ENCODE measurements at regions not wholly inside any gene's neighbourhood (a gene's known extent, or its start where the extent isn't known, plus 50 kb on each side); places are given as distances from the start of the nearest gene placed in this dataset.

DNA sequence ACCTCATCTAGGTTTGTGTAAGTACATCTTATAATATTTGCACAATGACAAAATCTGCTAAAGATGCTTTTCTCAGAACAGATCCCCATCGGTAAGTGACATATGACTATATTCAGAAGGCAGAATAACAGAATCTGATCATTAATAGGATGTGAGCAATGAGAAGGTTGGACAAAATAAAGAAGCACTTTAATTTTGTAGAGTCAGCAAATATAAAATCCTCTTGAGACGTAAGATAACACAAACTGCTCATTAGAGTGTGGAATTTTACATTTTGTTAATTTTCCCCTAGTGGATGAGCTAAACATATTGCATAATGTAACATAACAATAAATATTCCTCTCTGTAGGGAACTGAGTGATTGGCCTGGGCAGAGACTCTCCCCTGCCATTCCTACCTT, 658.4 kb upstream of the ZP4 start:
- TF ChIP-seq, protein P1, sequence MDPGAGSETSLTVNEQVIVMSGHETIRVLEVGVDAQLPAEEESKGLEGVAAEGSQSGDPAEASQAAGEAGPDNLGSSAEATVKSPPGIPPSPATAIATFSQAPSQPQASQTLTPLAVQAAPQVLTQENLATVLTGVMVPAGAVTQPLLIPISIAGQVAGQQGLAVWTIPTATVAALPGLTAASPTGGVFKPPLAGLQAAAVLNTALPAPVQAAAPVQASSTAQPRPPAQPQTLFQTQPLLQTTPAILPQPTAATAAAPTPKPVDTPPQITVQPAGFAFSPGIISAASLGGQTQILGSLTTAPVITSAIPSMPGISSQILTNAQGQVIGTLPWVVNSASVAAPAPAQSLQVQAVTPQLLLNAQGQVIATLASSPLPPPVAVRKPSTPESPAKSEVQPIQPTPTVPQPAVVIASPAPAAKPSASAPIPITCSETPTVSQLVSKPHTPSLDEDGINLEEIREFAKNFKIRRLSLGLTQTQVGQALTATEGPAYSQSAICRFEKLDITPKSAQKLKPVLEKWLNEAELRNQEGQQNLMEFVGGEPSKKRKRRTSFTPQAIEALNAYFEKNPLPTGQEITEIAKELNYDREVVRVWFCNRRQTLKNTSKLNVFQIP (CRISPR knock-in tag; IDR thresholded peaks at IDR 0.05; ENCODE audit: borderline replicate concordance, low read depth) = no peak
- TF ChIP-seq ZFP3 (CRISPR knock-in tag; IDR thresholded peaks at IDR 0.05) (no peak), CSDC2 (CRISPR knock-in tag; IDR thresholded peaks at IDR 0.05) (no peak), TCF4 (CRISPR knock-in tag; IDR thresholded peaks at IDR 0.05; ENCODE audit: borderline replicate concordance) (no peak), ZNF565 (CRISPR knock-in tag; conservative IDR thresholded peaks at IDR 0.05; ENCODE audit: low read depth) (no peak), ZC3H10 (CRISPR knock-in tag; IDR thresholded peaks at IDR 0.05) (no peak), PATZ1 (CRISPR knock-in tag; IDR thresholded peaks at IDR 0.05; ENCODE audit: borderline replicate concordance) (no peak), ZFP30 (CRISPR knock-in tag; IDR thresholded peaks at IDR 0.05) (no peak), ZNF8 (CRISPR knock-in tag; IDR thresholded peaks at IDR 0.05) (no peak), SNAI2 (CRISPR knock-in tag; IDR thresholded peaks at IDR 0.05) (no peak), BACH2 (CRISPR knock-in tag; IDR thresholded peaks at IDR 0.05; ENCODE audit: borderline replicate concordance) (no peak), TSHZ2 (CRISPR knock-in tag; IDR thresholded peaks at IDR 0.05) (no peak)
- TF ChIP-seq, protein P2, sequence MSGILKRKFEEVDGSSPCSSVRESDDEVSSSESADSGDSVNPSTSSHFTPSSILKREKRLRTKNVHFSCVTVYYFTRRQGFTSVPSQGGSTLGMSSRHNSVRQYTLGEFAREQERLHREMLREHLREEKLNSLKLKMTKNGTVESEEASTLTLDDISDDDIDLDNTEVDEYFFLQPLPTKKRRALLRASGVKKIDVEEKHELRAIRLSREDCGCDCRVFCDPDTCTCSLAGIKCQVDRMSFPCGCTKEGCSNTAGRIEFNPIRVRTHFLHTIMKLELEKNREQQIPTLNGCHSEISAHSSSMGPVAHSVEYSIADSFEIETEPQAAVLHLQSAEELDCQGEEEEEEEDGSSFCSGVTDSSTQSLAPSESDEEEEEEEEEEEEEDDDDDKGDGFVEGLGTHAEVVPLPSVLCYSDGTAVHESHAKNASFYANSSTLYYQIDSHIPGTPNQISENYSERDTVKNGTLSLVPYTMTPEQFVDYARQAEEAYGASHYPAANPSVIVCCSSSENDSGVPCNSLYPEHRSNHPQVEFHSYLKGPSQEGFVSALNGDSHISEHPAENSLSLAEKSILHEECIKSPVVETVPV (CRISPR knock-in tag; IDR thresholded peaks at IDR 0.05) = no peak
- no peak for ATAC-seq

- TF ChIP-seq BACH2 (CRISPR knock-in tag; IDR thresholded peaks at IDR 0.05; ENCODE audit: borderline replicate concordance) (no peak), TCF4 (CRISPR knock-in tag; IDR thresholded peaks at IDR 0.05; ENCODE audit: borderline replicate concordance) (no peak), CSDC2 (CRISPR knock-in tag; IDR thresholded peaks at IDR 0.05) (no peak), CREB5 (CRISPR knock-in tag; IDR thresholded peaks at IDR 0.05; ENCODE audit: low read depth) (no peak), RARB (CRISPR knock-in tag; IDR thresholded peaks at IDR 0.05) (no peak), TSHZ2 (CRISPR knock-in tag; IDR thresholded peaks at IDR 0.05) (no peak)
Observed at GRCh38 chr1:238546118-238546517, 655.4 kb upstream of the ZP4 start.

DNA sequence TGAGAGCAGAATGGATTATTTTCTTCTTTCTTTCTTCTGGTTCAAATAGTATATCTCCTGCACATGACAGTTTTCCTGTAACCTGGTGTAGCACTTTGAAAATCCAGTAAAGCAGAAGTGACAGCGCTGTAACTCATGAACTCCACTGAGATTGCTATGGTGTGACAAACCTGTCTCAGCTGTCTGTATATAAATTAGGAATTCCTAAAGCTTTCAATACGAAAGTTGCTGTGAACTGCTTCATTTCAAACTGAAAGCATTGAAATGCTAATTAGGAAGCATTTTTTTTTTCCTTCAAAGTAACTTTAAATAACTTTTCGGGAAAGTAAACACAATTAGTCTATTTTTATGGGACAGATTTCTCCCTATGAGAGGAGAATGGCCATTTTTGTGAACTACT, 646.9 kb upstream of the ZP4 start:
- ATAC-seq = no peak

More at GRCh38 chr1:238546118-238546517, 655.4 kb upstream of the ZP4 start:
- no peak for ATAC-seq

More for the DNA sequence above, 646.9 kb upstream of the ZP4 start:
- no peak for TF ChIP-seq ZFP30 (CRISPR knock-in tag; IDR thresholded peaks at IDR 0.05)
- TF ChIP-seq ZNF70 (CRISPR knock-in tag; IDR thresholded peaks at IDR 0.05) = no peak
- TF ChIP-seq SNAI2 (CRISPR knock-in tag; IDR thresholded peaks at IDR 0.05) = no peak
- TF ChIP-seq TCF4 (CRISPR knock-in tag; IDR thresholded peaks at IDR 0.05; ENCODE audit: borderline replicate concordance) = no peak
- TF ChIP-seq ISL1 (CRISPR knock-in tag; IDR thresholded peaks at IDR 0.05) = no peak
- no peak for TF ChIP-seq ZNF565 (CRISPR knock-in tag; conservative IDR thresholded peaks at IDR 0.05; ENCODE audit: low read depth)
- no peak for TF ChIP-seq BACH2 (CRISPR knock-in tag; IDR thresholded peaks at IDR 0.05; ENCODE audit: borderline replicate concordance)

Data from SK-N-SH treated with all-trans-retinoic acid at 6 μM for 48 hours (cell line).